ENCODE measurements at regions not wholly inside any gene's neighbourhood (a gene's known extent, or its start where the extent isn't known, plus 50 kb on each side); places are given as distances from the start of the nearest gene placed in this dataset.

GRCh38 chr21:43301409-43302061 is 125.4 kb downstream of the SIK1 start:
- intact Hi-C loops (cut with micrococcal nuclease), result no loop called here
- no peaks in the 10 kb centered on the region for H3K9me3 Mint-ChIP-seq (ENCODE audit: unreplicated experiment)
- ChIA-PET POLR2A (interaction anchor here (1.0 to 1.7 kb wide), 3 partner anchors 71 to 104 kb away, joined by 3 to 6 read pairs (median 3); no protein-coding TSS in a partner anchor), CTCF (no interaction called here)
- no peak for DNase-seq (ENCODE audit: unreplicated experiment)
- H3K27ac Mint-ChIP-seq (ENCODE audit: low read depth, unreplicated experiment), result no peak overlapping the region
- no TSS peak for BruUV-seq (replicated peaks)
- H3K4me1 Mint-ChIP-seq (ENCODE audit: insufficient read depth, unreplicated experiment), result peaks cover 9% of the 10 kb centered on the region
- no peak overlapping the region for H3K4me3 Mint-ChIP-seq (ENCODE audit: unreplicated experiment)
- TF ChIP-seq CTCF (IDR thresholded peaks at IDR 0.05; ENCODE audit: unreplicated experiment), result no peak
- H3K27me3 Mint-ChIP-seq (ENCODE audit: insufficient read depth, unreplicated experiment), result no peaks in the 10 kb centered on the region
- H3K36me3 Mint-ChIP-seq (ENCODE audit: insufficient read depth, unreplicated experiment), result no peaks in the 10 kb centered on the region

GRCh38 chr21:43300496-43301408 is 126.2 kb downstream of the SIK1 start:
- ChIA-PET CTCF (no interaction called here), POLR2A (interaction anchor here (0.9 to 1.7 kb wide), 5 partner anchors 19 to 104 kb away, joined by 3 to 6 read pairs (median 3); no protein-coding TSS in a partner anchor)
- Mint-ChIP-seq H3K27ac (ENCODE audit: low read depth, unreplicated experiment) (no peak overlapping the region), H3K4me1 (ENCODE audit: insufficient read depth, unreplicated experiment) (peaks cover 8% of the 10 kb centered on the region), H3K36me3 (ENCODE audit: insufficient read depth, unreplicated experiment) (no peaks in the 10 kb centered on the region), H3K27me3 (ENCODE audit: insufficient read depth, unreplicated experiment) (no peaks in the 10 kb centered on the region), H3K9me3 (ENCODE audit: unreplicated experiment) (no peaks in the 10 kb centered on the region), H3K4me3 (ENCODE audit: unreplicated experiment) (no peak overlapping the region)
- no peak for DNase-seq (ENCODE audit: unreplicated experiment)
- intact Hi-C loops (cut with micrococcal nuclease), result no loop called here
- no TSS peak for BruUV-seq (replicated peaks)
- no peak for TF ChIP-seq CTCF (IDR thresholded peaks at IDR 0.05; ENCODE audit: unreplicated experiment)

- no peak for TF ChIP-seq CTCF (IDR thresholded peaks at IDR 0.05; ENCODE audit: unreplicated experiment)
- H3K4me3 Mint-ChIP-seq (ENCODE audit: unreplicated experiment), result no peak overlapping the region
- POLR2A ChIA-PET, result interaction anchor here (0.9 kb wide), 1 partner anchor 20 kb away, joined by 3 read pairs; no protein-coding TSS in a partner anchor
- no TSS peak for BruUV-seq (replicated peaks)
- H3K9me3 Mint-ChIP-seq (ENCODE audit: unreplicated experiment), result peaks cover 7% of the 10 kb centered on the region
- no peak overlapping the region for H3K27ac Mint-ChIP-seq (ENCODE audit: low read depth, unreplicated experiment)
- CTCF ChIA-PET, result interaction anchor here (0.5 to 0.6 kb wide), 2 partner anchors 12 to 314 kb away, joined by 3 to 4 read pairs; no protein-coding TSS in a partner anchor
- H3K4me1 Mint-ChIP-seq (ENCODE audit: insufficient read depth, unreplicated experiment), result peaks cover 8% of the 10 kb centered on the region
- no peaks in the 10 kb centered on the region for H3K27me3 Mint-ChIP-seq (ENCODE audit: insufficient read depth, unreplicated experiment)
- no peaks in the 10 kb centered on the region for H3K36me3 Mint-ChIP-seq (ENCODE audit: insufficient read depth, unreplicated experiment)
- no peak for DNase-seq (ENCODE audit: unreplicated experiment)
- intact Hi-C loops (cut with micrococcal nuclease), result no loop called here
Observed at GRCh38 chr21:43299441-43300277, 127.3 kb downstream of the SIK1 start.

All from MCF 10A (cell line).